Right lobe of liver (tissue), 4 donors: ENCODE measurements at regions not wholly inside any gene's neighbourhood (a gene's known extent, or its start where the extent isn't known, plus 50 kb on each side); places are given as distances from the start of the nearest gene placed in this dataset.

Source experiments
- CTCF ChIP-seq, 4 donors: fragments of 200-600 bp in 3 of 4; fragments of 450-650 bp in 1 of 4; IDR thresholded peaks; one replicate each; pipeline versions ENCODE4 v1.5.1 to v1.8.0; 2016 to 2022; ENCODE audit warnings: antibody characterized with exemption in 4 of 4, mild to moderate bottlenecking in 2 of 4
- POLR2A ChIP-seq: fragments of 450-650 bp; IDR thresholded peaks from one replicate; pipeline ENCODE4 v1.6.1; 2017; ENCODE audit warnings: antibody characterized with exemption, mild to moderate bottlenecking
- donor health status: DM: no; HTN: no; CAD: no.
- donor health status: DM: no; HTN: no; CAD: no.
- donor health status: DM: no; HTN: yes; CAD: no.

- TF ChIP-seq CTCF (IDR thresholded peaks at IDR 0.05) (no peak), POLR2A (no peak)
Measured at GRCh38 chr15:88324741-88325065, 68.2 kb upstream of the NTRK3 start.
